IPS-20b (cell line): ENCODE measurements at regions not wholly inside any gene's neighbourhood (a gene's known extent, or its start where the extent isn't known, plus 50 kb on each side); places are given as distances from the start of the nearest gene placed in this dataset.
"Not testable (repeated sequence)": the region's sequence is repeated elsewhere in the genome, so short reads cannot be mapped to it uniquely, and the experiment has no call there.

Experiments used
- H3K27ac ChIP-seq: one replicate; pipeline ENCODE4 v1.5.1; 2013; ENCODE audit warnings: low read length
- H3K27me3 ChIP-seq: 2 replicates; pipeline ENCODE4 v1.6.1; 2013; ENCODE audit warnings: mild to moderate bottlenecking, low read length, inconsistent platforms; ENCODE audit not compliant: insufficient read depth
- H3K36me3 ChIP-seq: 2 replicates; pipeline ENCODE4 v1.6.1; 2013; ENCODE audit warnings: low read depth, mild to moderate bottlenecking, inconsistent platforms, low read length, moderate library complexity; ENCODE audit not compliant: insufficient read depth
- H3K4me1 ChIP-seq: 2 replicates; pipeline ENCODE4 v1.6.1; 2013; ENCODE audit warnings: mild to moderate bottlenecking, control low read depth, inconsistent platforms, low read length, moderate library complexity; ENCODE audit not compliant: insufficient read depth
- H3K4me3 ChIP-seq: 2 replicates; pipeline ENCODE4 v1.5.1; 2013; ENCODE audit warnings: mild to moderate bottlenecking, low read length, inconsistent platforms
- H3K9ac ChIP-seq: 2 replicates; pipeline ENCODE4 v1.6.1; 2013; ENCODE audit warnings: low read depth, mild to moderate bottlenecking, inconsistent platforms, low read length, moderate library complexity
- H3K9me3 ChIP-seq: 2 replicates; pipeline ENCODE4 v1.6.1; 2013; ENCODE audit warnings: mild to moderate bottlenecking, low read depth, low read length, inconsistent platforms; ENCODE audit not compliant: insufficient read depth

GRCh38 chr17:5921512-5922282 is 148.5 kb upstream of the WSCD1 start:
- Histone ChIP-seq H3K4me1 (peaks cover 10% of the 10 kb centered on the region; the same call in 1 of the 2 replicates), H3K27me3 (no peaks in the 10 kb centered on the region), H3K9ac (no peak overlapping the region), H3K9me3 (no peaks in the 10 kb centered on the region), H3K27ac (no peak overlapping the region), H3K4me3 (no peak overlapping the region), H3K36me3 (no peaks in the 10 kb centered on the region)

GRCh38 chr17:5922476-5922875 is 147.7 kb upstream of the WSCD1 start:
- no peak overlapping the region for H3K9ac ChIP-seq
- H3K4me3 ChIP-seq = no peak overlapping the region
- H3K9me3 ChIP-seq = no peaks in the 10 kb centered on the region
- no peaks in the 10 kb centered on the region for H3K36me3 ChIP-seq
- peaks cover 10% of the 10 kb centered on the region; the same call in 1 of the 2 replicates for H3K4me1 ChIP-seq
- H3K27ac ChIP-seq = no peak overlapping the region
- no peaks in the 10 kb centered on the region for H3K27me3 ChIP-seq

GRCh38 chr17:5929721-5930120 is 140.5 kb upstream of the WSCD1 start:
- Histone ChIP-seq H3K27me3 (no peaks in the 10 kb centered on the region), H3K4me3 (no peak overlapping the region), H3K9ac (no peak overlapping the region), H3K4me1 (no peaks in the 10 kb centered on the region), H3K9me3 (no peaks in the 10 kb centered on the region), H3K36me3 (no peaks in the 10 kb centered on the region), H3K27ac (no peak overlapping the region)

GRCh38 chr17:5930555-5930954 is 139.6 kb upstream of the WSCD1 start:
- not testable (repeated sequence) for H3K4me3 ChIP-seq, H3K9me3 ChIP-seq, H3K27me3 ChIP-seq, H3K36me3 ChIP-seq, H3K27ac ChIP-seq, H3K9ac ChIP-seq, H3K4me1 ChIP-seq

- no peak overlapping the region for H3K27ac ChIP-seq
- no peaks in the 10 kb centered on the region for H3K27me3 ChIP-seq
- no peaks in the 10 kb centered on the region for H3K9me3 ChIP-seq
- H3K9ac ChIP-seq = no peak overlapping the region
- H3K4me3 ChIP-seq = no peak overlapping the region
- no peaks in the 10 kb centered on the region for H3K4me1 ChIP-seq
- no peaks in the 10 kb centered on the region for H3K36me3 ChIP-seq
Observed at GRCh38 chr17:5931616-5932015, 138.6 kb upstream of the WSCD1 start.

GRCh38 chr17:5933430-5933829 is 136.7 kb upstream of the WSCD1 start:
- H3K27me3 ChIP-seq = no peaks in the 10 kb centered on the region
- H3K36me3 ChIP-seq = no peaks in the 10 kb centered on the region
- H3K9ac ChIP-seq = no peak overlapping the region
- no peaks in the 10 kb centered on the region for H3K9me3 ChIP-seq
- H3K4me3 ChIP-seq = no peak overlapping the region
- H3K4me1 ChIP-seq = no peaks in the 10 kb centered on the region
- no peak overlapping the region for H3K27ac ChIP-seq

- Histone ChIP-seq H3K9ac (no peak overlapping the region), H3K9me3 (peaks cover 5% of the 10 kb centered on the region), H3K4me3 (no peak overlapping the region), H3K36me3 (no peaks in the 10 kb centered on the region), H3K27me3 (no peaks in the 10 kb centered on the region), H3K4me1 (no peaks in the 10 kb centered on the region), H3K27ac (no peak overlapping the region)
Observed at GRCh38 chr17:5941258-5941657, 128.9 kb upstream of the WSCD1 start.

GRCh38 chr17:5942687-5943086 is 127.5 kb upstream of the WSCD1 start:
- H3K9me3 ChIP-seq = peaks cover 5% of the 10 kb centered on the region
- no peak overlapping the region for H3K9ac ChIP-seq
- no peak overlapping the region for H3K27ac ChIP-seq
- no peaks in the 10 kb centered on the region for H3K4me1 ChIP-seq
- no peak overlapping the region for H3K4me3 ChIP-seq
- no peaks in the 10 kb centered on the region for H3K27me3 ChIP-seq
- H3K36me3 ChIP-seq = no peaks in the 10 kb centered on the region

- Histone ChIP-seq H3K27ac (no peak overlapping the region), H3K9ac (no peak overlapping the region)
Observed at GRCh38 chr17:5943232-5943631, 126.9 kb upstream of the WSCD1 start.

GRCh38 chr17:5943982-5944381 is 126.2 kb upstream of the WSCD1 start:
- no peaks in the 10 kb centered on the region for H3K4me1 ChIP-seq
- no peaks in the 10 kb centered on the region for H3K36me3 ChIP-seq
- H3K4me3 ChIP-seq = no peak overlapping the region
- H3K27ac ChIP-seq = no peak overlapping the region
- no peaks in the 10 kb centered on the region for H3K27me3 ChIP-seq
- no peak overlapping the region for H3K9ac ChIP-seq
- H3K9me3 ChIP-seq = peaks cover 5% of the 10 kb centered on the region

More at GRCh38 chr17:5943232-5943631, 126.9 kb upstream of the WSCD1 start:
- no peaks in the 10 kb centered on the region for H3K27me3 ChIP-seq
- peaks cover 5% of the 10 kb centered on the region for H3K9me3 ChIP-seq
- H3K4me1 ChIP-seq = no peaks in the 10 kb centered on the region
- H3K4me3 ChIP-seq = no peak overlapping the region
- no peaks in the 10 kb centered on the region for H3K36me3 ChIP-seq

GRCh38 chr17:5947701-5948180 is 122.4 kb upstream of the WSCD1 start:
- H3K9me3 ChIP-seq = peaks cover 5% of the 10 kb centered on the region
- H3K27ac ChIP-seq = no peak overlapping the region
- no peak overlapping the region for H3K4me3 ChIP-seq
- H3K27me3 ChIP-seq = no peaks in the 10 kb centered on the region
- H3K36me3 ChIP-seq = no peaks in the 10 kb centered on the region
- H3K9ac ChIP-seq = no peak overlapping the region
- no peaks in the 10 kb centered on the region for H3K4me1 ChIP-seq

GRCh38 chr17:5948811-5949210 is 121.4 kb upstream of the WSCD1 start:
- peaks cover 5% of the 10 kb centered on the region for H3K9me3 ChIP-seq
- no peak overlapping the region for H3K9ac ChIP-seq
- H3K27ac ChIP-seq = no peak overlapping the region
- no peaks in the 10 kb centered on the region for H3K4me1 ChIP-seq
- no peaks in the 10 kb centered on the region for H3K36me3 ChIP-seq
- no peaks in the 10 kb centered on the region for H3K27me3 ChIP-seq
- H3K4me3 ChIP-seq = no peak overlapping the region
